Left hindlimb (tissue), 1 donor: ENCODE measurements at regions not wholly inside any gene's neighbourhood (a gene's known extent, or its start where the extent isn't known, plus 50 kb on each side); places are given as distances from the start of the nearest gene placed in this dataset.
"Not testable (repeated sequence)": the region's sequence is repeated elsewhere in the genome, so short reads cannot be mapped to it uniquely, and the experiment has no call there.

Source experiments
- DNase-seq: peaks from one replicate; pipeline ENCODE4 v3.0.0-alpha.2; 2018

DNA sequence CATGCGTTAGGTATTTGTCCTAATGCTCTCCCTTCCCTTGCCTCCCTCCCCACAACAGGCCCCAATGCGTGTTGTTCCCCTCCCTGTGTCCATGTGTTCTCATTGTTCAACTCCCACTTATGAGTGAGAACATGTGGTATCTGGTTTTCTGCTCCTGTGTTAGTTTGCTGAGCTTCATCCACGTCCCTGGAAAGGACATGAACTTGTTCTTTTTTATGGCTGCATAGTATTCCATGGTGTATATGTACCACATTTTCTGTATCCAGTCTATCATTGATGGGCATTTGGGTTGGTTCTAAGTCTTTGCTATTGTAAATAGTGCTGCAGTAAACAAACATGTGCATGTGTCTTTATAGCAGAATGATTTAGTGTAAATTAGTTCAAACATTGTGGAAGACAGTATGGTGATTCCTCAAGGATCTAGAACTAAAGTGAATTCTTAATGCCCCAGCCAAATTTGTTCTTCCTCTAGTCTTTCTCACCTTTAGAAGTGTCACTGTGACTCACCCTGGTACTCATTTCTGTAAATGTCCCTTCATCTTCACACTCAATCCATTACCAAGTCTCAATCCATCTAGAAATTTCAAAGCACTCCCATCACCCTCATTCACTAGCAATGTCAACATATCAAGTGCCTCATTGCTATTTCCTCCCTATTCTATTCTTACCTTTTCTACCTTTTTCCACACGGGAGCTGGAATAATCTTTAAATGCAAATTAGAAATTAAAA, 123.9 kb downstream of the MREG start:
- not testable (repeated sequence) for DNase-seq

DNA sequence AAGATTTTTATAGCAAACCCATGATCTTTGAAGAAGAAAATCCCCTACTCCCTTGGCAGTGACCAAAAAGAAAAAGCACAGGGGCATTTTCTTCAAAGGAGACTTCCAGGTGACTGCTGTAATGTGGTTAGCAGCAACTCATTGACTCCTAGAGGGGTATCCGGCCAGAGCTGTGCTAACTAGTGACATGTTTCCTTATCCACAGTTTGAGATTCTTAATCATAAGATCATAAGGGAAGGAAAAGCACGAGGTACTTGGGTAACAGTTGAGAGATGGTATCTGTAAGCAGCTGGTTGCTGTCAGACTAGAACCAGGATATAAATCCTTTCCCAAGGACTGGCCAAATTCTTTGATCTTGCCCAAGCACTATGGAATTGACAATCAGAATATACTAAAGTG, 124.7 kb downstream of the MREG start:
- no peak for DNase-seq

GRCh38 chr2:215887303-215887702, 126.0 kb downstream of the MREG start:
- no peak for DNase-seq

DNA sequence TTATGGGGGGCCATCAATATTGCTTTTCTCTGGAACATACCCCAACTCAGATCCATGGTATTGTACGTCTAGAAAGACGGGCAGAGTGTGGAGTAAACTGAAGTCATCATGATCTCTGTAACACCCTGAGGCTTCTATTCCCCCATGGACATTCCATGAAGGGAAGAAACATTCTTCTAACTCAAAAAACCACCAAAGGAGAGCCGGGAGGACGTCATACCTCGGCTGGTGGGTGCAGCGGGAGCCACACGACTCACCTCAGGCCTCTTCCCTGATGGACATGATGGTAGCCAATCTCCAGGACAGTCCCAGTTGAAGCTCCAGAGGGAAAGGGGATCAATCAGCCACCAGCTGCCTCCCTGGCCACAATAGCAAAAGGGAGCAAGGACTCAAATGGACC, 127.3 kb downstream of the MREG start:
- DNase-seq: no peak

- no peak for DNase-seq
Observed at GRCh38 chr2:215885536-215885935, 127.8 kb downstream of the MREG start.

DNA sequence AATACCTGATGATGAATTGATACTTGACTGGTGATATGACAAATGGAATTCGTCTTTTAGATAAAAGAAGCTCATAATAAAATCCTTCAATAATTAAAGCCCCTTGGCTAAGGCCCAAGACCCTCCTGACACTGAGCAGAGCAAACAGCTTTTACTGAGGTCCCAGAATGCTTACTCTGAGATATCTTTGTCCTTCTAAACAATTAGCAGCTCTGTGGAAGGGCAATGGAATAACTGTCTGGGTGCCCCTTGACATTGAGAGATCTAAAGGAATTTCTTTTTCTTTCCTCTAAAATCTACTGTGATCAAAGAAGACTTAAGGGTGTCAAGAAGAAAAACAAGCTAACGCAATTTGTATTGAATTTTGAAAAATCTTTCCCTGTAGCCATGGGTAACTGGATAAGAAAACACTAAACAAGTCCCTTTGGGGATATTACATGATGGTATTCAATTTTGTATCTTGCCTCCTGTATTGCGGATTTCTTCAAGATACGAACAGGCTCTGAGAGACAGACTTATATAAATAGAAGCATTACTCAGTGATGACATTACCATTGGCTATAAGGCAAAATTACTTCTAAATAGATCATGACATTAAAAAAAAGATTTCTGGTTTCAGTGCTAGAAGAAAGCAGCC, 128.8 kb downstream of the MREG start:
- no peak for DNase-seq

DNA sequence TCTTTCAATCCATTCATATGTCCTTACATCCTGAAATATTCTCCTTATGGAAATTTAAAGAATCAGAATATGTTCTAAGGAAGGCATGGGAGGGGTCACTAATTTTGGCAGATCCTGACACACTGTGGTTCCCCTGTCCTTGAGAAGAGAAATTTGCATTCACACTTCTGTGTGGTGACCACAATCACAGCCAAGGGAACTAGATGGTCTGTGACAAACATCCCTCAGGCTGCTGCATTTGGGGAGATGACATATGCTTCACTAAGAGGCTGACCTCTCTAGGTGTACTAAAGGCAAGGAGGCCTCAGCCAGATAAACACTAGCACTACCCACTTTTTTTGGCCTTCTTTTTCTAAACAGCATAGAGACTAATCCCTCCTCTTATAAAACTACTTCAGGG, 129.6 kb downstream of the MREG start:
- DNase-seq: no peak

- DNase-seq: no peak
Observed at GRCh38 chr2:215882689-215883088, 130.7 kb downstream of the MREG start.

DNA sequence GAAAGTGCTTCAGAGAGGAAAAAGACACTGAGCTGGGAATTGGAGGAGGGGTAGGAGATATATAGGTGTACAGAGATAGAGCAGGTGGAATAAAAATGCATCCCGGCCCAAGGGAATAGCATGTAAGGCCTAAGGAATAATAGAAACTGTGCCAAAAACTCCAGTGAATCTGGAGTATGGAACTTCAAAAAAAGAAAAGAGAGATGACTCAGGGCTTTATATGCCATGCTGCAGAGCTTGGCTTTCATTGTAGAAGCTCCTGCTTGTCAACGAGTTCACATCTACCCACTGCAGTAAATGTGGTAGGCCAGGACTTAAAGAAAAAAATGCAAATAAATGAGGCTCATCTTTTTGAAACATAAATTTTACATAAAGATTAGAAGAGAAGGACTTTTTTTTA, 131.8 kb downstream of the MREG start:
- DNase-seq: no peak

GRCh38 chr2:215880970-215881369, 132.4 kb downstream of the MREG start:
- no peak for DNase-seq

GRCh38 chr2:215879977-215880940, 133.1 kb downstream of the MREG start:
- no peak for DNase-seq

- DNase-seq: no peak
Observed at GRCh38 chr2:215879331-215879730, 134.0 kb downstream of the MREG start.

- DNase-seq: no peak
Observed at GRCh38 chr2:215878476-215879063, 134.8 kb downstream of the MREG start.

GRCh38 chr2:215876937-215877238, 136.5 kb downstream of the MREG start:
- no peak for DNase-seq

DNA sequence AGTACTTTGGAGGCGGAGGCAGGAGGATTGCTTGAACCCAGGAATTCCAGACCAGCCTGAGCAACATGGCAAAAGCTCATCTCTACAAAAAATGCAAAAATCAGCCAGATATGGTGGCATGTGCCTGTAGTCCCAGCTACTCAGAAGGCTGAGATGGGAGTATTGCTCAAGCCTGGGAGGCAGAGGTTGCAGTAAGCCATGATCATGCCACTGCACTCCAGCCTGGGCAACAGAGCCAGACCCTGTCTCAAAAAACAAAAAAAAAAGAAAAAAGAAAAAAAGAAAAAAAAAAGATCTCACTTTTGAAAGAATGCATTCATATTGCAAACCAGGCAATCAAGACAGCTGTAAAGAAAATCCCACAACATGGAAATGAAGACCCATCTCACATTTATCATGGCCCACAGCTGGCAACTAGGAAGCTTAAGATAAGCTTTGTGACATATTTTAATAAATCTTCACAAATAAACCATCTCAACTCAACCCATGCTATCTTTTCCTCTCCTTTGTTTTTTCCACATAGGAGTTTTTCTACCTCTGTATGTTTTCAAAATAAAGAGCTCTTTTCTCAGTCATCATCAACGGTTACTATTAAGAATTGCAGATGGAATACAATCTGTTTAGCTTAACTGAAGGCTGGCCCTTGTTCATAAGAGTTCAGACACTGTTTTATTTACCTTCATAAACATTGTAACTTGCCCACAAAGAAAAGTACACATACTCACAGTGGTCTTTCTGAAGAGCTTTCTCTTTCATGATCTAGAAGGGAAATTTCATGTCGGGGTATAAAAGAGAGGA, 137.0 kb downstream of the MREG start:
- no peak for DNase-seq

GRCh38 chr2:215874418-215874817, 138.9 kb downstream of the MREG start:
- no peak for DNase-seq

- no peak for DNase-seq
Observed at GRCh38 chr2:215870986-215871385, 142.4 kb downstream of the MREG start.

- peak; percentile 53 for DNase-seq
Observed at GRCh38 chr2:215870088-215870490, 143.3 kb downstream of the MREG start.

GRCh38 chr2:215868846-215869543, 144.4 kb downstream of the MREG start:
- peak; percentile 42 for DNase-seq

GRCh38 chr2:215866606-215867005, 146.7 kb downstream of the MREG start:
- no peak for DNase-seq

GRCh38 chr2:215863687-215864086, 149.7 kb downstream of the MREG start:
- no peak for DNase-seq

GRCh38 chr2:215862351-215862771, 151.0 kb downstream of the MREG start:
- no peak for DNase-seq
